ENCODE measurements at regions not wholly inside any gene's neighbourhood (a gene's known extent, or its start where the extent isn't known, plus 50 kb on each side); places are given as distances from the start of the nearest gene placed in this dataset.

DNA sequence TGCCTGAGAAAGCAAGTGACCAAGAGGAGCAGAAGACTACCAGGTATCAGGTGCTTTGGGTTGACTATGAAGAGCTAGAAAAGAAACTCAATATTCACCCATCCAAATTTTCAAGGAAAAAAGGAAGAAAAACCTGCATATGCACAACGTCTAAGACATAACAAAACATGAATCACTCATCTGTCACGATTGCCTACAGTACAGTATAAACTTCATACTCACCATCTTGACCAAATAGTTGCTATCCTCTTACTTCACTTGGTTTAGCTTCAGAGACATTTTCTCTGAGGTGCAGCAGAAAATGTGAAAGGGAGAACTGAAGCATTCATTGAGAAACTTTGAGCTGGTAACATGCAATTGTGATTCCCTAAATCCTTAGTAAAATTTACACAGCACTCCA is 228.6 kb upstream of the MPDZ start (continued):
- TF ChIP-seq ZNF18 (tag by site-specific recombination; IDR thresholded peaks at IDR 0.05) = no peak
- no peak for TF ChIP-seq ZSCAN23 (tag by site-specific recombination; IDR thresholded peaks at IDR 0.05)
- TF ChIP-seq HOXA7 (CRISPR knock-in tag; IDR thresholded peaks at IDR 0.05; ENCODE audit: borderline replicate concordance) = no peak
- no peak for TF ChIP-seq ZFP41 (tag by site-specific recombination; IDR thresholded peaks at IDR 0.05; ENCODE audit: borderline replicate concordance)
- no peak for TF ChIP-seq ZNF202 (tag by site-specific recombination; IDR thresholded peaks at IDR 0.05; ENCODE audit: borderline replicate concordance)
- TF ChIP-seq ZBTB48 (tag by site-specific recombination; IDR thresholded peaks at IDR 0.05) = no peak
- TF ChIP-seq ZNF658 (tag by site-specific recombination; IDR thresholded peaks at IDR 0.05) = no peak
- no peak for TF ChIP-seq GFI1B (tag by site-specific recombination; IDR thresholded peaks at IDR 0.05)
- no peak for TF ChIP-seq ZNF449 (tag by site-specific recombination; IDR thresholded peaks at IDR 0.05)
- no peak for TF ChIP-seq SP3 (tag by site-specific recombination; IDR thresholded peaks at IDR 0.05)
- TF ChIP-seq, protein P1, sequence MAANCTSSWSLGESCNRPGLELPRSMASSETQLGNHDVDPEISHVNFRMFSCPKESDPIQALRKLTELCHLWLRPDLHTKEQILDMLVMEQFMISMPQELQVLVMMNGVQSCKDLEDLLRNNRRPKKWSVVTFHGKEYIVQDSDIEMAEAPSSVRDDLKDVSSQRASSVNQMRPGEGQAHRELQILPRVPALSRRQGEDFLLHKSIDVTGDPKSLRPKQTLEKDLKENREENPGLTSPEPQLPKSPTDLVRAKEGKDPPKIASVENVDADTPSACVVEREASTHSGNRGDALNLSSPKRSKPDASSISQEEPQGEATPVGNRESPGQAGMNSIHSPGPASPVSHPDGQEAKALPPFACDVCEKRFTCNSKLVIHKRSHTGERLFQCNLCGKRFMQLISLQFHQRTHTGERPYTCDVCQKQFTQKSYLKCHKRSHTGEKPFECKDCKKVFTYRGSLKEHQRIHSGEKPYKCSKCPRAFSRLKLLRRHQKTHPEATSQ (tag by site-specific recombination; IDR thresholded peaks at IDR 0.05) = no peak
- no peak for TF ChIP-seq ZNF2 (tag by site-specific recombination; IDR thresholded peaks at IDR 0.05)
- TF ChIP-seq, protein P2, sequence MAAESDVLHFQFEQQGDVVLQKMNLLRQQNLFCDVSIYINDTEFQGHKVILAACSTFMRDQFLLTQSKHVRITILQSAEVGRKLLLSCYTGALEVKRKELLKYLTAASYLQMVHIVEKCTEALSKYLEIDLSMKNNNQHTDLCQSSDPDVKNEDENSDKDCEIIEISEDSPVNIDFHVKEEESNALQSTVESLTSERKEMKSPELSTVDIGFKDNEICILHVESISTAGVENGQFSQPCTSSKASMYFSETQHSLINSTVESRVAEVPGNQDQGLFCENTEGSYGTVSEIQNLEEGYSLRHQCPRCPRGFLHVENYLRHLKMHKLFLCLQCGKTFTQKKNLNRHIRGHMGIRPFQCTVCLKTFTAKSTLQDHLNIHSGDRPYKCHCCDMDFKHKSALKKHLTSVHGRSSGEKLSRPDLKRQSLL (tag by site-specific recombination; IDR thresholded peaks at IDR 0.05) = no peak
- TF ChIP-seq ZNF558 (tag by site-specific recombination; IDR thresholded peaks at IDR 0.05) = no peak

GRCh38 chr9:13505797-13506196 is 226.3 kb upstream of the MPDZ start:
- H3K9me3 ChIP-seq (ENCODE audit: control insufficient read depth, insufficient read depth, low read depth, low read length) = no peaks in the 10 kb centered on the region
- no peak overlapping the region for H3K27ac ChIP-seq (ENCODE audit: extremely low read depth, low read depth, low read length)
- H3K4me3 ChIP-seq (ENCODE audit: low read depth, low read length) = no peak overlapping the region
- peaks cover 7% of the 10 kb centered on the region for H3K4me1 ChIP-seq (ENCODE audit: control insufficient read depth, insufficient read depth, low read length)
- ChIA-PET CTCF (interaction anchor here (1.1 kb wide), 1 partner anchor 10 kb away, joined by 3 read pairs; no protein-coding TSS in a partner anchor), POLR2A (no interaction called here)
- no peaks in the 10 kb centered on the region for H3K36me3 ChIP-seq (ENCODE audit: control insufficient read depth in 2 of 2, insufficient read depth in 1 of 2, low read length in 2 of 2)
- no peak for TF ChIP-seq ZBTB11 (tag by site-specific recombination; conservative IDR thresholded peaks at IDR 0.05; ENCODE audit: low read depth)
- TF ChIP-seq GLIS2 (tag by site-specific recombination; IDR thresholded peaks at IDR 0.05) = no peak
- no peak for TF ChIP-seq ZNF311 (tag by site-specific recombination; IDR thresholded peaks at IDR 0.05; ENCODE audit: borderline replicate concordance)
- TF ChIP-seq AEBP2 (tag by site-specific recombination; IDR thresholded peaks at IDR 0.05; ENCODE audit: borderline replicate concordance) = no peak
- no peak for TF ChIP-seq OSR2 (tag by site-specific recombination; IDR thresholded peaks at IDR 0.05)
- no peak for TF ChIP-seq ZNF707 (tag by site-specific recombination; IDR thresholded peaks at IDR 0.05)
- TF ChIP-seq ZNF341 (tag by site-specific recombination; IDR thresholded peaks at IDR 0.05; ENCODE audit: low read depth) = no peak
- no peak for TF ChIP-seq ZNF24 (tag by site-specific recombination; IDR thresholded peaks at IDR 0.05)
- no peak for TF ChIP-seq ZBTB21 (tag by site-specific recombination; IDR thresholded peaks at IDR 0.05)
- no peak for TF ChIP-seq ZNF514 (tag by site-specific recombination; IDR thresholded peaks at IDR 0.05)
- no peak for TF ChIP-seq SALL2 (tag by site-specific recombination; IDR thresholded peaks at IDR 0.05; ENCODE audit: borderline replicate concordance)
- no peak for TF ChIP-seq ZNF488 (tag by site-specific recombination; IDR thresholded peaks at IDR 0.05)
- no peak for TF ChIP-seq ZNF239 (tag by site-specific recombination; IDR thresholded peaks at IDR 0.05)

Measured in HEK293 (cell line).